HCT116 (cell line): ENCODE measurements at regions not wholly inside any gene's neighbourhood (a gene's known extent, or its start where the extent isn't known, plus 50 kb on each side); places are given as distances from the start of the nearest gene placed in this dataset.

ENCODE experiments used
- ATAC-seq: fragments of 200-7000 bp; cut with Tn5 transposase; 2 replicates; pipeline ENCODE4 v1.9.1; 2020; ENCODE audit warnings: mild to moderate bottlenecking, moderate library complexity
- BruUV-seq: library from RNA; stranded (reverse); fragments of 400-500 nt; replicated peaks from 2 replicates; lab custom pipeline; 2021; lab: Mats Ljungman, UMichigan
- CTCF ChIA-PET: fragments of 300-600 bp; sonication (Branson Sonifier 250); formaldehyde crosslinking; loops from one replicate; lab custom pipeline; 2021; ENCODE audit warnings: antibody characterized with exemption; lab: Charles Lee
- POLR2A ChIA-PET: fragments of 300-600, 350-600 bp; sonication (Branson Sonifier 250); formaldehyde crosslinking; loops from one replicate; lab custom pipeline; 2021; ENCODE audit warnings: antibody characterized with exemption; lab: Charles Lee
- RAD21 ChIA-PET, 2 experiments: fragments of 300-600 bp; sonication (Branson Sonifier 250); formaldehyde crosslinking; loops; one replicate each; lab custom pipeline; 2023; ENCODE audit warnings: low total read pairs in 2 of 2; ENCODE audit not compliant: uncharacterized antibody in 2 of 2, unreplicated experiment in 2 of 2, low non-redundant PET in 1 of 2; lab: Charles Lee
- DNase-seq: peaks from one replicate; pipeline ENCODE4 v3.0.0-alpha.2; 2010; ENCODE audit warnings: low read depth, low spot score
- H2AFZ ChIP-seq: fragments of 200-600 bp; shearing (Covaris generic), sonication (generic); 2 replicates; pipeline ENCODE4 v1.6.1; 2017; ENCODE audit warnings: low read depth, mixed run types, mixed read lengths, antibody characterized with exemption, low read length; ENCODE audit not compliant: poor library complexity, severe bottlenecking
- H3K27ac ChIP-seq: 2 replicates; pipeline ENCODE4 v1.5.1; 2012; ENCODE audit warnings: low read depth, low read length
- H3K27me3 ChIP-seq: fragments of 200-600 bp; sonication (generic); 2 replicates; pipeline ENCODE4 v1.6.1; 2016; ENCODE audit warnings: mixed run types, low read length, mixed read lengths; ENCODE audit not compliant: insufficient read depth
- H3K36me3 ChIP-seq, 2 experiments: fragments of 200-500 bp in 1 of 2; fragments of 200-600 bp in 1 of 2; sonication (Bioruptor generic) in 1 of 2; sonication (generic) in 1 of 2; 2 replicates each; pipeline versions ENCODE4 v1.5.1 to v1.6.1; 2014 to 2016; ENCODE audit warnings: low read length in 2 of 2, inconsistent platforms in 1 of 2, mixed read lengths in 1 of 2, mixed run types in 1 of 2; ENCODE audit not compliant: insufficient read depth in 2 of 2, control insufficient read depth in 1 of 2
- H3K4me1 ChIP-seq, 2 experiments: fragments of 200-600 bp in 1 of 2; sonication (generic) in 1 of 2; 2 replicates each; pipeline versions ENCODE4 v1.5.1 to v1.6.1; 2012 to 2017; ENCODE audit warnings: low read length in 2 of 2, inconsistent platforms in 1 of 2, mild to moderate bottlenecking in 1 of 2, mixed read lengths in 1 of 2, mixed run types in 1 of 2, moderate library complexity in 1 of 2; ENCODE audit not compliant: insufficient read depth in 2 of 2, control insufficient read depth in 1 of 2
- H3K4me2 ChIP-seq: fragments of 200-600 bp; sonication (generic); 2 replicates; pipeline ENCODE4 v1.6.1; 2017; ENCODE audit warnings: mixed run types, low read length, mixed read lengths
- H3K4me3 ChIP-seq, 2 experiments: fragments of 200-600 bp in 1 of 2; sonication (generic) in 1 of 2; replicated peaks in 1 of 2; 2 replicates each; pipeline ENCODE4 v1.5.1; 2011 to 2016; ENCODE audit warnings: low read length in 2 of 2, control low read depth in 1 of 2, low read depth in 1 of 2, mild to moderate bottlenecking in 1 of 2, mixed read lengths in 1 of 2, mixed run types in 1 of 2
- H3K79me2 ChIP-seq: fragments of 200-600 bp; sonication (generic); 2 replicates; pipeline ENCODE4 v1.6.1; 2017; ENCODE audit warnings: mild to moderate bottlenecking, mixed run types, low read length, moderate library complexity, mixed read lengths; ENCODE audit not compliant: insufficient read depth
- H3K9ac ChIP-seq: fragments of 200-600 bp; sonication (generic); 2 replicates; pipeline ENCODE4 v1.6.1; 2016; ENCODE audit warnings: low read length, mixed read lengths
- H3K9me2 ChIP-seq: fragments of 200-600 bp; sonication (generic), shearing (Covaris generic); 2 replicates; pipeline ENCODE4 v1.6.1; 2017; ENCODE audit warnings: mixed run types, mild to moderate bottlenecking, moderate library complexity; ENCODE audit not compliant: insufficient read depth
- H3K9me3 ChIP-seq, 2 experiments: fragments of 200-500 bp in 1 of 2; fragments of 200-600 bp in 1 of 2; sonication (Bioruptor generic) in 1 of 2; sonication (generic) in 1 of 2; 2 replicates each; pipeline ENCODE4 v1.6.1; 2014 to 2017; ENCODE audit warnings: low read length in 2 of 2, mixed read lengths in 2 of 2, inconsistent platforms in 1 of 2, low read depth in 1 of 2, mild to moderate bottlenecking in 1 of 2, mixed run types in 1 of 2, moderate library complexity in 1 of 2; ENCODE audit not compliant: control insufficient read depth in 1 of 2, insufficient read depth in 1 of 2
- H4K20me1 ChIP-seq: fragments of 200-600 bp; sonication (generic), shearing (Covaris generic); 2 replicates; pipeline ENCODE4 v1.6.1; 2017; ENCODE audit warnings: mixed run types, mild to moderate bottlenecking, moderate library complexity; ENCODE audit not compliant: insufficient read depth
- CBX3 ChIP-seq: IDR thresholded peaks from 2 replicates; pipeline ENCODE4 v1.6.1; 2012; ENCODE audit warnings: low read depth
- EGR1 ChIP-seq: IDR thresholded peaks from 2 replicates; pipeline ENCODE4 v1.6.1; 2012; ENCODE audit warnings: low read depth
- POLR2A ChIP-seq: IDR thresholded peaks from 2 replicates; pipeline ENCODE4 v1.7.0; 2011; ENCODE audit warnings: borderline replicate concordance; ENCODE audit not compliant: insufficient read depth, insufficient read length; ENCODE audit errors: extremely low read depth
- SIN3A ChIP-seq: IDR thresholded peaks from 2 replicates; pipeline ENCODE4 v1.6.1; 2012; ENCODE audit warnings: low read depth
- SP1 ChIP-seq: IDR thresholded peaks from 2 replicates; pipeline ENCODE4 v1.6.1; 2012; ENCODE audit warnings: low read depth
- intact Hi-C: fragments of 100-400 bp; cut with micrococcal nuclease; formaldehyde crosslinking; loops from 2 replicates; pipeline ENCODE4 v1.10.0; 2022
- TF ChIP-seq, protein P1 (sequence below): IDR thresholded peaks from 2 replicates; pipeline ENCODE4 v1.6.1; 2012; ENCODE audit warnings: low read depth

DNA sequence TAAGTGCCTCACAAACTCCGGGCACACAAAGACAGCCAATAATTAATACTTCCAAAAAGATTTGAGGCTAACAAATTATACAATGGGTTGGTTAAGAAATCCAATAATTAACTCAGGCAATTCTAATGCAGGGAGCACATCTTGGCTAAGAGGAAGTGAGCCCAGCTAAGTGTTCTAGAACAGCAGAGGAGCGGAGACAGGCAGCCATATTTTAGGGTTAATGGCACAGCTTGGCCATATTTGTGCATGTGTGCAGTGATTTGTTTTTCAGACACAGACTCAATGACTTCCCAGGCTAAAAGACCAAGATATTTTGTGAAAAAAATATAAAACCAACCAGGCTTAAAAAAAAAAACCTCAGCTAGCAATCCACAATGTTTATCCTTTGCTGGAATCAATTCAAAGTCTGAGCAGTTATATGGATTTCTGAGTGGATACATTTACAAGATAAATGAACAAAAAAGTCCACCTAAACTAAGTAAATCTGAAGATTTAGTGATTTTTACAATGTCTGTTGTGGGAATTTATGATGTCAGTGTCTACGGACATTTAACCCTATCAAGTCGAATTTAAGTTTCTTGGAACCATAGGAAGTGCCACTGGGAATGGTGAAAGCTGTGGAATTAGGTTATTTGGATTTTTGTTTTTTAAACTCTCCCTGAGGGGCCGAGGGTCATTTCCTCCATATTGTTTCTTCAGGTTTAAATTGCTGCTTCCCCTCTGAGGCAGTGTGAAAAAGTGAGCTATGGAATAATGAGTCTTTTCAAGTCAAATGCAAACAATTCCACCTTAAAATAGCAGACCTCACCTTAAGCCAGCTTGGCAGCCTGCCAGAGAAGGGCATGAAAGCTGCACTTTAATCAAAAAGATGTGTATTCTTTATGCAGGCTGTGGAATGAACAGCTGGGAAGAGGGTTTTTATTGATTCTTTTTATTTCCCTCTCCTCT, 413.7 kb upstream of the TBL1XR1 start:
- ATAC-seq = no peak
- H3K4me1 ChIP-seq = peaks cover 0 to 5% of the 10 kb centered on the region in 2 experiments; a peak in 1 of 4 replicates
- H2AFZ ChIP-seq = no peak overlapping the region
- no peak overlapping the region for H3K9ac ChIP-seq
- no peaks in the 10 kb centered on the region for H3K79me2 ChIP-seq
- no peak overlapping the region for H3K4me2 ChIP-seq
- BruUV-seq = no TSS peak
- no peak for DNase-seq
- no peak for TF ChIP-seq SP1
- no peak for TF ChIP-seq EGR1
- no peak for TF ChIP-seq CBX3
- TF ChIP-seq, protein P1, sequence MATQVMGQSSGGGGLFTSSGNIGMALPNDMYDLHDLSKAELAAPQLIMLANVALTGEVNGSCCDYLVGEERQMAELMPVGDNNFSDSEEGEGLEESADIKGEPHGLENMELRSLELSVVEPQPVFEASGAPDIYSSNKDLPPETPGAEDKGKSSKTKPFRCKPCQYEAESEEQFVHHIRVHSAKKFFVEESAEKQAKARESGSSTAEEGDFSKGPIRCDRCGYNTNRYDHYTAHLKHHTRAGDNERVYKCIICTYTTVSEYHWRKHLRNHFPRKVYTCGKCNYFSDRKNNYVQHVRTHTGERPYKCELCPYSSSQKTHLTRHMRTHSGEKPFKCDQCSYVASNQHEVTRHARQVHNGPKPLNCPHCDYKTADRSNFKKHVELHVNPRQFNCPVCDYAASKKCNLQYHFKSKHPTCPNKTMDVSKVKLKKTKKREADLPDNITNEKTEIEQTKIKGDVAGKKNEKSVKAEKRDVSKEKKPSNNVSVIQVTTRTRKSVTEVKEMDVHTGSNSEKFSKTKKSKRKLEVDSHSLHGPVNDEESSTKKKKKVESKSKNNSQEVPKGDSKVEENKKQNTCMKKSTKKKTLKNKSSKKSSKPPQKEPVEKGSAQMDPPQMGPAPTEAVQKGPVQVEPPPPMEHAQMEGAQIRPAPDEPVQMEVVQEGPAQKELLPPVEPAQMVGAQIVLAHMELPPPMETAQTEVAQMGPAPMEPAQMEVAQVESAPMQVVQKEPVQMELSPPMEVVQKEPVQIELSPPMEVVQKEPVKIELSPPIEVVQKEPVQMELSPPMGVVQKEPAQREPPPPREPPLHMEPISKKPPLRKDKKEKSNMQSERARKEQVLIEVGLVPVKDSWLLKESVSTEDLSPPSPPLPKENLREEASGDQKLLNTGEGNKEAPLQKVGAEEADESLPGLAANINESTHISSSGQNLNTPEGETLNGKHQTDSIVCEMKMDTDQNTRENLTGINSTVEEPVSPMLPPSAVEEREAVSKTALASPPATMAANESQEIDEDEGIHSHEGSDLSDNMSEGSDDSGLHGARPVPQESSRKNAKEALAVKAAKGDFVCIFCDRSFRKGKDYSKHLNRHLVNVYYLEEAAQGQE = no peak
- no peak for TF ChIP-seq SIN3A
- no peak for TF ChIP-seq POLR2A
- no peaks in the 10 kb centered on the region for H3K27me3 ChIP-seq
- POLR2A ChIA-PET = no interaction called here
- RAD21 ChIA-PET = no interaction called here
- H3K9me3 ChIP-seq = no peaks in the 10 kb centered on the region
- intact Hi-C loops = no loop called here
- H3K36me3 ChIP-seq = no peaks in the 10 kb centered on the region
- H4K20me1 ChIP-seq = no peaks in the 10 kb centered on the region
- no peak overlapping the region for H3K4me3 ChIP-seq
- CTCF ChIA-PET = no interaction called here
- H3K9me2 ChIP-seq = no peaks in the 10 kb centered on the region
- no peak overlapping the region for H3K27ac ChIP-seq
